ENCODE measurements at regions not wholly inside any gene's neighbourhood (a gene's known extent, or its start where the extent isn't known, plus 50 kb on each side); places are given as distances from the start of the nearest gene placed in this dataset.

GRCh38 chr2:177324797-177325196, 60.3 kb upstream of the NFE2L2 start:
- H3K27me3 ChIP-seq, result no peaks in the 10 kb centered on the region
- intact Hi-C loops (cut with DNase I), result no loop called here
- H3K9me3 ChIP-seq, result no peaks in the 10 kb centered on the region
- no peaks in the 10 kb centered on the region for H3K4me1 ChIP-seq (ENCODE audit: insufficient read depth)
- no peaks in the 10 kb centered on the region for H3K36me3 ChIP-seq
- H3K27ac ChIP-seq, result no peak overlapping the region
- TF ChIP-seq CTCF (IDR thresholded peaks at IDR 0.05), result no peak
- no peak for TF ChIP-seq EP300 (IDR thresholded peaks at IDR 0.05)
- TF ChIP-seq POLR2A (IDR thresholded peaks at IDR 0.05), result no peak
- no peak overlapping the region for H3K4me3 ChIP-seq
- WGBS, 3 donors, result 82 to 96% (median 93%) methylated on average over 3 of the region's 3 CpGs
- no peak for DNase-seq

- no peak overlapping the region for H3K27ac ChIP-seq
Measured at GRCh38 chr2:177325554-177325953, 61.0 kb upstream of the NFE2L2 start.

GRCh38 chr2:177326005-177326404, 61.5 kb upstream of the NFE2L2 start:
- TF ChIP-seq EP300 (IDR thresholded peaks at IDR 0.05), result no peak
- no peak for TF ChIP-seq POLR2A (IDR thresholded peaks at IDR 0.05)
- TF ChIP-seq CTCF (IDR thresholded peaks at IDR 0.05), result no peak
- no peak for DNase-seq
- no peak overlapping the region for H3K27ac ChIP-seq
- 92 to 93% (median 93%) methylated on average over 3 of the region's 3 CpGs for WGBS, 3 donors
- H3K36me3 ChIP-seq, result no peaks in the 10 kb centered on the region
- H3K4me3 ChIP-seq, result no peak overlapping the region
- no peaks in the 10 kb centered on the region for H3K27me3 ChIP-seq
- H3K9me3 ChIP-seq, result no peaks in the 10 kb centered on the region
- intact Hi-C loops (cut with DNase I), result no loop called here
- no peaks in the 10 kb centered on the region for H3K4me1 ChIP-seq (ENCODE audit: insufficient read depth)

More at GRCh38 chr2:177325554-177325953, 61.0 kb upstream of the NFE2L2 start:
- Histone ChIP-seq H3K9me3 (no peaks in the 10 kb centered on the region), H3K36me3 (no peaks in the 10 kb centered on the region), H3K4me3 (no peak overlapping the region), H3K27me3 (no peaks in the 10 kb centered on the region), H3K4me1 (ENCODE audit: insufficient read depth) (no peaks in the 10 kb centered on the region)
- intact Hi-C loops (cut with DNase I), result no loop called here
- no peak for DNase-seq
- 43 to 69% (median 67%) methylated on average over 1 of the region's 1 CpG for WGBS, 3 donors
- no peak for TF ChIP-seq POLR2A (IDR thresholded peaks at IDR 0.05)
- no peak for TF ChIP-seq CTCF (IDR thresholded peaks at IDR 0.05)
- no peak for TF ChIP-seq EP300 (IDR thresholded peaks at IDR 0.05)

- intact Hi-C loops (cut with DNase I), result no loop called here
- Histone ChIP-seq H3K36me3 (no peaks in the 10 kb centered on the region), H3K27me3 (no peaks in the 10 kb centered on the region), H3K27ac (no peak overlapping the region), H3K9me3 (no peaks in the 10 kb centered on the region), H3K4me3 (no peak overlapping the region), H3K4me1 (ENCODE audit: insufficient read depth) (no peaks in the 10 kb centered on the region)
- DNase-seq, result no peak
- TF ChIP-seq EP300 (IDR thresholded peaks at IDR 0.05), result no peak
- TF ChIP-seq POLR2A (IDR thresholded peaks at IDR 0.05), result no peak
- no peak for TF ChIP-seq CTCF (IDR thresholded peaks at IDR 0.05)
Measured at GRCh38 chr2:177326591-177326990, 62.1 kb upstream of the NFE2L2 start.

- DNase-seq, result no peak
- Histone ChIP-seq H3K4me3 (no peak overlapping the region), H3K36me3 (no peaks in the 10 kb centered on the region), H3K4me1 (ENCODE audit: insufficient read depth) (no peaks in the 10 kb centered on the region), H3K9me3 (no peaks in the 10 kb centered on the region), H3K27ac (no peak overlapping the region), H3K27me3 (no peaks in the 10 kb centered on the region)
- 16 to 36% (median 26%) methylated on average over 1 of the region's 1 CpG for WGBS, 3 donors
- intact Hi-C loops (cut with DNase I), result no loop called here
- TF ChIP-seq CTCF (IDR thresholded peaks at IDR 0.05), result no peak
Measured at GRCh38 chr2:177327009-177327408, 62.5 kb upstream of the NFE2L2 start.
